AG09309 (cell line): ENCODE measurements at regions not wholly inside any gene's neighbourhood (a gene's known extent, or its start where the extent isn't known, plus 50 kb on each side); places are given as distances from the start of the nearest gene placed in this dataset.

Experiments used
- DNase-seq: peaks from one replicate; pipeline ENCODE4 v3.0.0-alpha.2; 2010; ENCODE audit warnings: low read depth
- H3K4me3 ChIP-seq: 2 replicates; pipeline ENCODE4 v1.5.1; 2011; ENCODE audit warnings: mild to moderate bottlenecking, low read depth, low read length, moderate library complexity; ENCODE audit not compliant: control insufficient read depth
- CTCF ChIP-seq: IDR thresholded peaks from 2 replicates; pipeline ENCODE4 v1.5.1; 2011; ENCODE audit warnings: mild to moderate bottlenecking, low read depth, low read length, inconsistent platforms; ENCODE audit not compliant: insufficient read depth, control insufficient read depth; ENCODE audit errors: missing control alignments

- TF ChIP-seq CTCF = no peak
- H3K4me3 ChIP-seq = no peak overlapping the region
- no peak for DNase-seq
Observed at GRCh38 chr13:88670509-88670908, 999.3 kb downstream of the SLITRK5 start.

GRCh38 chr13:88674841-88675240 lies 1003.7 kb downstream of the SLITRK5 start:
- TF ChIP-seq CTCF = no peak
- no peak for DNase-seq

GRCh38 chr13:88675347-88675996 lies 1004.3 kb downstream of the SLITRK5 start:
- no peak for TF ChIP-seq CTCF
- H3K4me3 ChIP-seq = no peak overlapping the region
- DNase-seq = no peak

More at GRCh38 chr13:88674841-88675240, 1003.7 kb downstream of the SLITRK5 start:
- H3K4me3 ChIP-seq = no peak overlapping the region

DNA sequence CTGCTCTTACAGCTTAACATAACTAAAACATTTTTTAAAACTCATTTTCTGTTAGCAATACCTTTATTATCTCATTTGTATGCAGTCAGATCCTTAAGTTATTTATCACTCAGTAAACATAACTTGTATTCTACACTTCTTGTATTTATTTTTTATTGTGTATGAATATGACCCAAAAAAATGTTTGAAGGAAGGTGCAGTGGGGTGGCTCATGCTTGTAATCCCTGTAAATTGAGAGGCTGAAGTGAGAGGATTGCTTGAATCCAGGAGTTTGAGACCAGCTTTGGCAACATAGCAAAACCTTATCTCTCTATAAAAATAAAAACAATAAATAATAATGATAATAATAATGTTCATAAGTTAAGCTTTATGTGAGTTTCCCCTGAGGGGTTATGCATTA lies 1004.8 kb downstream of the SLITRK5 start:
- no peak for DNase-seq
- no peak for TF ChIP-seq CTCF
- no peak overlapping the region for H3K4me3 ChIP-seq

DNA sequence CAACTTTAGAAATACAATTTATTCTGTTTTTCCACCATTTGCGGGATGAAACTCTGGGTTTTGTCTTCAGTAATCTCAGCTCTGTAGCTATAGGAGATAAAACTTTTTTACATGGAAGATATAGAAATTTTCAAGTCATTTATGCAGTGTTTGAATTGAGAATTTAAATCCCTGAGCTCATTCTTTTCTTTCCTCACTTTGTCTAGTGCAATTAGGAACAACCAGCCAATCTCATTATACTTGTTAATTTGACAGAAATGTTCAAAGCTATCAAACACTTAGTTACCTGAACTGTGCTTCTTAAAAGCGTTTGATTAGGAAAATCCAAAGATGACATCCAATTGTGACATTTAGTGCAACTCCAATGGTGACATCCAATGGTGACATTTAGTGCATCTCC lies 1014.3 kb downstream of the SLITRK5 start:
- no peak for TF ChIP-seq CTCF
- H3K4me3 ChIP-seq = no peak overlapping the region
- DNase-seq = no peak

DNA sequence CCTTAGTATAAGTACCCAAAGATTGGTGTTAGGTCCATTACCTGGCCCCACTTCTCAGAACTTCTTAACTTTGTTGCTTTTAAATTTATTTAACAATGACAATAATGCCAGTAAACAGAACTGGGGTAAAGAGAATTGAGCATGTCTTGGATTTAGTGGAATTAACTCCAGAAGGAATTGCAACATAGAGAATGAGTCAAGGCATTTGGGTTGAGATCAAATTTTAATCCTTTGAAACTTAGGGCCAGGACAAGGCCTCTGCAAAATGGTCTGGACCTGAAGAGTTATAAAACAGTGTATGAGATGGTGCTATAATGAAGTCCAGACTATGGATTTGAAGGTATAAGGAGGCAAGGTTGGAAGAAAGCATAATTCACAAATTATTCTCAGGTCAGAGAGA lies 1030.4 kb downstream of the SLITRK5 start:
- no peak for DNase-seq
- no peak for TF ChIP-seq CTCF
- H3K4me3 ChIP-seq = no peak overlapping the region
